ENCODE measurements at regions not wholly inside any gene's neighbourhood (a gene's known extent, or its start where the extent isn't known, plus 50 kb on each side); places are given as distances from the start of the nearest gene placed in this dataset.

GRCh38 chr5:88049737-88050136 lies 218.9 kb downstream of the TMEM161B start:
- DNase-seq (ENCODE audit: low read depth, low spot score), result no peak
- ChIA-PET CTCF (no interaction called here), POLR2A (no interaction called here)
- no peak for TF ChIP-seq CTCF (IDR thresholded peaks at IDR 0.05; ENCODE audit: insufficient read depth, low read length, missing control alignments)
- H3K4me3 ChIP-seq (ENCODE audit: low read depth, low read length), result no peak overlapping the region

GRCh38 chr5:88049156-88049555 lies 219.5 kb downstream of the TMEM161B start:
- DNase-seq (ENCODE audit: low read depth, low spot score), result no peak
- no peak for TF ChIP-seq CTCF (IDR thresholded peaks at IDR 0.05; ENCODE audit: insufficient read depth, low read length, missing control alignments)
- POLR2A ChIA-PET, result no interaction called here
- no peak overlapping the region for H3K4me3 ChIP-seq (ENCODE audit: low read depth, low read length)
- CTCF ChIA-PET, result no interaction called here

GRCh38 chr5:88045931-88046461 lies 222.6 kb downstream of the TMEM161B start:
- DNase-seq (ENCODE audit: low read depth, low spot score), result no peak
- POLR2A ChIA-PET, result no interaction called here
- no peak for TF ChIP-seq CTCF (IDR thresholded peaks at IDR 0.05; ENCODE audit: insufficient read depth, low read length, missing control alignments)
- H3K4me3 ChIP-seq (ENCODE audit: low read depth, low read length), result no peak overlapping the region
- CTCF ChIA-PET, result no interaction called here

GRCh38 chr5:88045165-88045564 lies 223.5 kb downstream of the TMEM161B start:
- ChIA-PET POLR2A (no interaction called here), CTCF (no interaction called here)
- no peak for DNase-seq (ENCODE audit: low read depth, low spot score)
- TF ChIP-seq CTCF (IDR thresholded peaks at IDR 0.05; ENCODE audit: insufficient read depth, low read length, missing control alignments), result no peak
- H3K4me3 ChIP-seq (ENCODE audit: low read depth, low read length), result no peak overlapping the region

GRCh38 chr5:88034520-88034919 lies 234.1 kb downstream of the TMEM161B start:
- no peak overlapping the region for H3K4me3 ChIP-seq (ENCODE audit: low read depth, low read length)
- POLR2A ChIA-PET, result no interaction called here
- no peak for TF ChIP-seq CTCF (IDR thresholded peaks at IDR 0.05; ENCODE audit: insufficient read depth, low read length, missing control alignments)
- CTCF ChIA-PET, result no interaction called here
- DNase-seq (ENCODE audit: low read depth, low spot score), result no peak

GRCh38 chr5:88033191-88033590 lies 235.5 kb downstream of the TMEM161B start:
- no peak for TF ChIP-seq CTCF (IDR thresholded peaks at IDR 0.05; ENCODE audit: insufficient read depth, low read length, missing control alignments)
- no peak for DNase-seq (ENCODE audit: low read depth, low spot score)
- POLR2A ChIA-PET, result no interaction called here
- CTCF ChIA-PET, result no interaction called here
- H3K4me3 ChIP-seq (ENCODE audit: low read depth, low read length), result no peak overlapping the region
